Glutamatergic neuron (in vitro differentiated cells): ENCODE measurements at regions not wholly inside any gene's neighbourhood (a gene's known extent, or its start where the extent isn't known, plus 50 kb on each side); places are given as distances from the start of the nearest gene placed in this dataset.

Experiments used
- DNase-seq: peaks from one replicate; pipeline ENCODE4 v3.0.0; 2022
- H3K27ac Mint-ChIP-seq: one replicate; pipeline ENCODE4 v1.8.0; 2020; ENCODE audit warnings: mild to moderate bottlenecking, mixed read lengths, inconsistent platforms; ENCODE audit not compliant: unreplicated experiment
- H3K27me3 Mint-ChIP-seq: one replicate; pipeline ENCODE4 v1.8.0; 2020; ENCODE audit warnings: mild to moderate bottlenecking, moderate library complexity, mixed read lengths, inconsistent platforms; ENCODE audit not compliant: unreplicated experiment
- H3K36me3 Mint-ChIP-seq: one replicate; pipeline ENCODE4 v1.8.0; 2020; ENCODE audit warnings: mild to moderate bottlenecking, mixed read lengths, inconsistent platforms; ENCODE audit not compliant: unreplicated experiment
- H3K4me1 Mint-ChIP-seq: one replicate; pipeline ENCODE4 v1.8.0; 2020; ENCODE audit warnings: mild to moderate bottlenecking, low read depth, mixed read lengths, inconsistent platforms; ENCODE audit not compliant: unreplicated experiment
- H3K4me3 Mint-ChIP-seq: one replicate; pipeline ENCODE4 v1.8.0; 2020; ENCODE audit warnings: mild to moderate bottlenecking, mixed read lengths, inconsistent platforms; ENCODE audit not compliant: unreplicated experiment
- H3K9me3 Mint-ChIP-seq: one replicate; pipeline ENCODE4 v1.8.0; 2020; ENCODE audit warnings: mild to moderate bottlenecking, moderate library complexity, mixed read lengths, inconsistent platforms; ENCODE audit not compliant: unreplicated experiment
- CTCF ChIP-seq: fragments of 200-600 bp; sonication (generic); IDR thresholded peaks from one replicate; pipeline ENCODE4 v1.5.0; 2021; ENCODE audit not compliant: partially characterized antibody, unreplicated experiment

DNA sequence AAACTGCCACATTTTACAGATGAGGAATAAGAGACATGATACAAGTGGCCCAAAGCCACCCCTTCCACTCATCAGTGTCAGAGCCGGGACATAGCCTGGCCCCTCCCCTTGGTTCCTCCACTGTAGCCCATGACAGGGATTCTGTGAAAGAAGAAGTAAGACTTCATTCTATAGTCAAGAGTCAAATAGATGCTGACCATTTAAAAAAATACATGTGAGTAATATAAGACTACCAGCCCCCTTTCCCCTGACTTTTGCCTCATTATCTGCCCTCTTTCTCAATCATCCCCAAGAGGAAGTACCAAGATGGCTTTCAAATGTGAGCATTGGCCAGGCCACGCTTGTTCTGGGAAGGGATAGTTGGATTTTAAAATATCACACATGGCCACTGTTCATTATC lies 57.8 kb upstream of the TAB2 start:
- peaks cover 2% of the 10 kb centered on the region for H3K27me3 Mint-ChIP-seq
- peaks cover 3% of the 10 kb centered on the region for H3K4me1 Mint-ChIP-seq
- TF ChIP-seq CTCF = no peak
- no peaks in the 10 kb centered on the region for H3K36me3 Mint-ChIP-seq
- no peaks in the 10 kb centered on the region for H3K9me3 Mint-ChIP-seq
- H3K27ac Mint-ChIP-seq = no peak overlapping the region
- DNase-seq = no peak
- no peak overlapping the region for H3K4me3 Mint-ChIP-seq

DNA sequence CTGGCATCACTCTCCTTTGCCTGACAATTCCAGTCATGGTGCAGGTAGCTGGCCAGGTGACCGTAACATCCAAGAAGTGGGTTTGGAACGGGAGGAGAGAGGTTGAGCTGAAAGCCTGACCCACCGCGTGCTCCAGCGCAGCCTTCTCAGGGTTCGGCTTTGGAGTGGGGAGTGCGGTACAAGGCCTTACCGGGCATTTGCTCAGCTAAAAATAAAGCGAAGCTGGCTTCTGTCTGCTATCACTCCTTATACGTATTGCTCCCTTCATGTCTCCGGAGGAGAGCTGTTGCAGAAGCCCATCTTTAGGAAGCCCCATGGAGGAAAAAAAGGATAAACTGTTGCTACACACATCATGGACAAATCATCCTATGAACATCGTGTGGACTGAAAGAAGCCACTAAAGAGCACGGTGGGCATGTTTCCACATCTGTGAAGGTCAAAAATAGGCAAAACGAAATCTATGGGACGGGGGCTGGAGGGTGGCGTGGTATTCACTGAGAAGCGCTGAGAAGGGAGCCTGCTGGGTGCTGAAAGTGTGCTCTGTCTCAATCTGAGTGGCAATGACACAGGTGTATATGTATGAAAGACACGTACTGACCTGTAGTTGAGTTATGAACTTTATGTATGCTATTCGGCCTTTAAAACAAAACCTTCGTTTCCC lies 57.2 kb upstream of the TAB2 start:
- Mint-ChIP-seq H3K27me3 (no peaks in the 10 kb centered on the region), H3K9me3 (no peaks in the 10 kb centered on the region), H3K36me3 (no peaks in the 10 kb centered on the region), H3K27ac (no peak overlapping the region), H3K4me3 (no peak overlapping the region), H3K4me1 (peaks cover 3% of the 10 kb centered on the region)
- no peak for DNase-seq
- no peak for TF ChIP-seq CTCF

DNA sequence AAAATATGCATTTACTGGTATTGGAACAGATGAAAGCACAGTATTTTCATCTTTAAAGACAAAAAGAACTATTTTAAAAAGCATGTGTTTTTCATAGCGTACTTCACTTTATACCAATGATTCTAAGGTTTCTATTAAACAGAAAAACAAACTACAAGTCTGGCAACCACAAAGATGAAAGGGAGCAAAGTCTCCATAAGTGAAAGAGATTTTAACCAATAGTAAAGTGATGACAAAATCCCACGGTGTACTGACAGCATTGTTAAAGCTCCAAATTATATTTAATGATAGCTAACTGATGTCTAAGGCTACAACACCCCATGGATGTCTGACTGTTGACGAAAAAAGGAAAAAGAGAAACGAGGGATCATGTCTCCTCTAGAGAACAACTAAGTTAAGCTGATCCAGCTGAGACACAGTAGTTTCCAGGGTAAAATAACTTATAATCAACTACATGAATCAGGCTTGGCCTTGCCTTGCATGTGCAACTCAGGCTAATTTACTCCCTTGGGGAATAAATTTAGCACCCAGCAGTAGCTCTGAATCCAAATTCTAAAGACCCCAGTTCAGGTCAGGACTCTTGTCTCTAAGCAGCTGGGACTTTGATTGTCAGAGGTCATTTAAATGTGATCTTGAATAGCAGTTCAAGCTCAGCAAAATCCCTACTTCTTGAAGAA lies 56.0 kb upstream of the TAB2 start:
- no peak for DNase-seq
- Mint-ChIP-seq H3K27ac (no peak overlapping the region), H3K27me3 (no peaks in the 10 kb centered on the region), H3K4me1 (peaks cover 3% of the 10 kb centered on the region), H3K4me3 (no peak overlapping the region), H3K9me3 (no peaks in the 10 kb centered on the region), H3K36me3 (no peaks in the 10 kb centered on the region)
- TF ChIP-seq CTCF = no peak

DNA sequence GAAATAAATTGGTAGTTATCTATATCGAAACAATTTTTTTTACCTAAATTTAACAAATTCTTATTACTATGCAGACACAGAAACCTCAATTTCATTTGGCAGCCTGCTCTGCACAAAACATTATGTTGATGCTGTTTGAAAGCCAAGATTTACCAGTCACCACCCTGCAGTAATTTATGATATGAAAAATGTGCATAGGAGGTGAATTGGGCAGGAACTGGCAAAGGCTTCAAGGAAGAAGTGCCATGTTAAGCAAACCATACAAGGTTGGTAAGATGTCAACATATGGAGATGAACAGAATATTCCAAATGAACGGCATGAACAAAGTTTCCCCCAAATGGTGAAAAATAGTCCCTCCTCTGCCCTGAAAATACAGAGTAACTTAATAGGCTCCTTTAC lies 54.2 kb upstream of the TAB2 start:
- H3K4me1 Mint-ChIP-seq = no peaks in the 10 kb centered on the region
- H3K9me3 Mint-ChIP-seq = no peaks in the 10 kb centered on the region
- no peak overlapping the region for H3K27ac Mint-ChIP-seq
- no peaks in the 10 kb centered on the region for H3K27me3 Mint-ChIP-seq
- H3K4me3 Mint-ChIP-seq = no peak overlapping the region
- DNase-seq = no peak
- no peak for TF ChIP-seq CTCF
- no peaks in the 10 kb centered on the region for H3K36me3 Mint-ChIP-seq

DNA sequence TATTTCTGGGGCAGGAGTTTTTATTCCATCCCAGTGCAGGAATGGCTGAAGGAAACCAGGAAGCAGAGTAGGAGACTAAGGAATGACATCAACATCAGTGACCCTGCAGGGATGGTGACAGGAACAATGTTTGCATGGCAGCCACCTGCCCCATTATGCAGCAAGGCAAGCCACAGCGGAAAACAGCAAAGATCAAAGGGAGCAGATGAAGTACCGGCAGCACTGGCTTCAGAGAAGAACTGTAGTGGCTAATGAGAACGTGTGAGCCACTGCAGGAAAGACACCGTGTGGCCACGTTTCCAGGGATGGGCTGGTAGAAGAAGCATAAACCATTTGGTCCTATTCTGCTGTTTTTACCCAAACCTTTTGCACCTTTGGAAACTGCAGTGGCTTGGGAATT lies 52.9 kb upstream of the TAB2 start:
- Mint-ChIP-seq H3K27ac (no peak overlapping the region), H3K4me1 (no peaks in the 10 kb centered on the region), H3K9me3 (no peaks in the 10 kb centered on the region), H3K27me3 (no peaks in the 10 kb centered on the region), H3K4me3 (no peak overlapping the region), H3K36me3 (no peaks in the 10 kb centered on the region)
- DNase-seq = no peak
- no peak for TF ChIP-seq CTCF
